Amygdala (tissue), 56 donors: ENCODE measurements at regions not wholly inside any gene's neighbourhood (a gene's known extent, or its start where the extent isn't known, plus 50 kb on each side); places are given as distances from the start of the nearest gene placed in this dataset.
"Not testable (repeated sequence)": the region's sequence is repeated elsewhere in the genome, so short reads cannot be mapped to it uniquely, and the experiment has no call there.

Experiments
- DNase-seq, 56 donors: peaks; one replicate each; lab custom pipeline; 2025; lab: John Stamatoyannopoulos, UW

GRCh38 chr3:10725846-10726245, 90.2 kb upstream of the SLC6A11 start:
- DNase-seq, result no peak

GRCh38 chr3:10726787-10727186, 89.2 kb upstream of the SLC6A11 start:
- no peak for DNase-seq

- DNase-seq, result no peak
Measured at GRCh38 chr3:10729439-10729838, 86.6 kb upstream of the SLC6A11 start.

- no peak for DNase-seq
Measured at GRCh38 chr3:10732292-10732691, 83.7 kb upstream of the SLC6A11 start.

- no peak for DNase-seq
Measured at GRCh38 chr3:10733297-10733696, 82.7 kb upstream of the SLC6A11 start.

- not testable (repeated sequence) for DNase-seq
Measured at GRCh38 chr3:10736444-10736843, 79.6 kb upstream of the SLC6A11 start.

- no peak for DNase-seq
Measured at GRCh38 chr3:10737785-10738184, 78.2 kb upstream of the SLC6A11 start.

- peak in 52 of 56 donors; percentile 5 to 81 (median 46) for DNase-seq
Measured at GRCh38 chr3:10738688-10739372, 77.2 kb upstream of the SLC6A11 start.

GRCh38 chr3:10740954-10741353, 75.1 kb upstream of the SLC6A11 start:
- no peak for DNase-seq

GRCh38 chr3:10741891-10742671, 73.9 kb upstream of the SLC6A11 start:
- DNase-seq, result no peak

GRCh38 chr3:10743366-10744097, 72.5 kb upstream of the SLC6A11 start:
- no peak for DNase-seq

- peak in 1 of 56 donors; percentile 8 for DNase-seq
Measured at GRCh38 chr3:10744098-10744465, 71.9 kb upstream of the SLC6A11 start.

GRCh38 chr3:10745392-10745791, 70.6 kb upstream of the SLC6A11 start:
- DNase-seq, result no peak

GRCh38 chr3:10746001-10746400, 70.0 kb upstream of the SLC6A11 start:
- DNase-seq, result no peak

- no peak for DNase-seq
Measured at GRCh38 chr3:10746684-10747083, 69.3 kb upstream of the SLC6A11 start.

GRCh38 chr3:10747341-10747740, 68.7 kb upstream of the SLC6A11 start:
- DNase-seq, result no peak

GRCh38 chr3:10748040-10748439, 68.0 kb upstream of the SLC6A11 start:
- DNase-seq, result no peak

GRCh38 chr3:10753964-10754363, 62.1 kb upstream of the SLC6A11 start:
- peak in 1 of 56 donors; percentile 30 for DNase-seq

GRCh38 chr3:10756546-10756945, 59.5 kb upstream of the SLC6A11 start:
- DNase-seq, result no peak

GRCh38 chr3:10757021-10757820, 58.8 kb upstream of the SLC6A11 start:
- DNase-seq, result no peak

- DNase-seq, result no peak
Measured at GRCh38 chr3:10757821-10758130, 58.3 kb upstream of the SLC6A11 start.
